ENCODE measurements at regions not wholly inside any gene's neighbourhood (a gene's known extent, or its start where the extent isn't known, plus 50 kb on each side); places are given as distances from the start of the nearest gene placed in this dataset.

DNA sequence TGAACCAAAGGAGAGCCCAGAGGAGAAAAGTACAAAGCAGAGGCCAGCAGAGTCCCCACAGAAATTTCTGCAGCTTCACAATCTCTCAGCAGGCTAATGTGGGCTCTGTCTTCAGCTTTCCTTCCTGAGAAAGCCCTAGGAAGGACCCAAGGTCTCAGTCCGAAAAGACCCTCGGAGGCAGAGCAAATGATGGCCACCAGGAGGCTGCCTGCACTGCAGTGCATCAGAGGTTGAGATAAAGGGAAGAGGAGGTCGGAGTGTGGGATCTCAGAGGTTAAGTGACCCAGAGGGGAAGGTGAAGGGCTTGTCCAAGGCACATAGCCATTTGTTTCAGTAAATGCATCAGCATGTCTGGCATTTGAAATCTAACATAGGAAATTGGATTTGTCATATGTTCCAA lies 299.1 kb upstream of the SLC14A2 start:
- ATAC-seq (peak; percentile 28; the same call in 1 of the 3 replicates), DNase-seq (ENCODE audit: low spot score) (no peak), FAIRE-seq (no peak)
- Histone ChIP-seq H3K79me2 (ENCODE audit: insufficient read depth, low read length) (no peaks in the 10 kb centered on the region), H3K27me3 (ENCODE audit: control insufficient read depth in 1 of 2, insufficient read depth in 2 of 2, low read length in 2 of 2) (no peaks in the 10 kb centered on the region; a peak in 1 of 5 replicates), H3K4me2 (ENCODE audit: low read depth, low read length) (no peak overlapping the region), H4K20me1 (ENCODE audit: insufficient read depth, low read length) (0 out of 2 replicates have a peak, but pooled peaks cover 3% of the 10 kb centered on the region), H3K27ac (ENCODE audit: extremely low read length, insufficient read depth, low read length) (no peak overlapping the region), H2AFZ (ENCODE audit: low read length) (no peak overlapping the region), H3K4me3 (replicated peaks in 1 of 3; ENCODE audit: insufficient read depth in 1 of 3, low read depth in 2 of 3, low read length in 3 of 3) (no peak overlapping the region), H3K9ac (ENCODE audit: insufficient read depth, low read depth, low read length) (no peak overlapping the region), H3K4me1 (ENCODE audit: insufficient read depth, low read length) (no peaks in the 10 kb centered on the region), H3K36me3 (replicated peaks in 1 of 2; ENCODE audit: control insufficient read depth in 1 of 2, insufficient read depth in 2 of 2, low read length in 2 of 2) (no peaks in the 10 kb centered on the region), H3K9me3 (ENCODE audit: low read length) (no peaks in the 10 kb centered on the region)
- BruUV-seq (replicated peaks) = no TSS peak
- 0% methylated on average over 3 of the region's 3 CpGs for WGBS (ENCODE audit: low lambda C conversion rate)
- no peak for TF ChIP-seq ZNF253 (CRISPR knock-in tag; IDR thresholded peaks at IDR 0.05; ENCODE audit: borderline replicate concordance)
- no peak for TF ChIP-seq PAF1 (CRISPR knock-in tag; IDR thresholded peaks at IDR 0.05)
- no peak for TF ChIP-seq ZMAT3 (CRISPR knock-in tag; conservative IDR thresholded peaks at IDR 0.05)
- TF ChIP-seq KAT7 (CRISPR knock-in tag; IDR thresholded peaks at IDR 0.05; ENCODE audit: borderline replicate concordance) = no peak
- no peak for TF ChIP-seq ETV6 (CRISPR knock-in tag; conservative IDR thresholded peaks at IDR 0.05)
- TF ChIP-seq, protein P1, sequence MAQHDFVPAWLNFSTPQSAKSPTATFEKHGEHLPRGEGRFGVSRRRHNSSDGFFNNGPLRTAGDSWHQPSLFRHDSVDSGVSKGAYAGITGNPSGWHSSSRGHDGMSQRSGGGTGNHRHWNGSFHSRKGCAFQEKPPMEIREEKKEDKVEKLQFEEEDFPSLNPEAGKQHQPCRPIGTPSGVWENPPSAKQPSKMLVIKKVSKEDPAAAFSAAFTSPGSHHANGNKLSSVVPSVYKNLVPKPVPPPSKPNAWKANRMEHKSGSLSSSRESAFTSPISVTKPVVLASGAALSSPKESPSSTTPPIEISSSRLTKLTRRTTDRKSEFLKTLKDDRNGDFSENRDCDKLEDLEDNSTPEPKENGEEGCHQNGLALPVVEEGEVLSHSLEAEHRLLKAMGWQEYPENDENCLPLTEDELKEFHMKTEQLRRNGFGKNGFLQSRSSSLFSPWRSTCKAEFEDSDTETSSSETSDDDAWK (CRISPR knock-in tag; IDR thresholded peaks at IDR 0.05) = no peak
- no peak for TF ChIP-seq DNMT1 (CRISPR knock-in tag; IDR thresholded peaks at IDR 0.05)
- no peak for TF ChIP-seq MAFF (IDR thresholded peaks at IDR 0.05; ENCODE audit: low read depth, low read length)
- no peak for TF ChIP-seq ZFP82 (CRISPR knock-in tag; IDR thresholded peaks at IDR 0.05; ENCODE audit: borderline replicate concordance)
- TF ChIP-seq, protein P2, sequence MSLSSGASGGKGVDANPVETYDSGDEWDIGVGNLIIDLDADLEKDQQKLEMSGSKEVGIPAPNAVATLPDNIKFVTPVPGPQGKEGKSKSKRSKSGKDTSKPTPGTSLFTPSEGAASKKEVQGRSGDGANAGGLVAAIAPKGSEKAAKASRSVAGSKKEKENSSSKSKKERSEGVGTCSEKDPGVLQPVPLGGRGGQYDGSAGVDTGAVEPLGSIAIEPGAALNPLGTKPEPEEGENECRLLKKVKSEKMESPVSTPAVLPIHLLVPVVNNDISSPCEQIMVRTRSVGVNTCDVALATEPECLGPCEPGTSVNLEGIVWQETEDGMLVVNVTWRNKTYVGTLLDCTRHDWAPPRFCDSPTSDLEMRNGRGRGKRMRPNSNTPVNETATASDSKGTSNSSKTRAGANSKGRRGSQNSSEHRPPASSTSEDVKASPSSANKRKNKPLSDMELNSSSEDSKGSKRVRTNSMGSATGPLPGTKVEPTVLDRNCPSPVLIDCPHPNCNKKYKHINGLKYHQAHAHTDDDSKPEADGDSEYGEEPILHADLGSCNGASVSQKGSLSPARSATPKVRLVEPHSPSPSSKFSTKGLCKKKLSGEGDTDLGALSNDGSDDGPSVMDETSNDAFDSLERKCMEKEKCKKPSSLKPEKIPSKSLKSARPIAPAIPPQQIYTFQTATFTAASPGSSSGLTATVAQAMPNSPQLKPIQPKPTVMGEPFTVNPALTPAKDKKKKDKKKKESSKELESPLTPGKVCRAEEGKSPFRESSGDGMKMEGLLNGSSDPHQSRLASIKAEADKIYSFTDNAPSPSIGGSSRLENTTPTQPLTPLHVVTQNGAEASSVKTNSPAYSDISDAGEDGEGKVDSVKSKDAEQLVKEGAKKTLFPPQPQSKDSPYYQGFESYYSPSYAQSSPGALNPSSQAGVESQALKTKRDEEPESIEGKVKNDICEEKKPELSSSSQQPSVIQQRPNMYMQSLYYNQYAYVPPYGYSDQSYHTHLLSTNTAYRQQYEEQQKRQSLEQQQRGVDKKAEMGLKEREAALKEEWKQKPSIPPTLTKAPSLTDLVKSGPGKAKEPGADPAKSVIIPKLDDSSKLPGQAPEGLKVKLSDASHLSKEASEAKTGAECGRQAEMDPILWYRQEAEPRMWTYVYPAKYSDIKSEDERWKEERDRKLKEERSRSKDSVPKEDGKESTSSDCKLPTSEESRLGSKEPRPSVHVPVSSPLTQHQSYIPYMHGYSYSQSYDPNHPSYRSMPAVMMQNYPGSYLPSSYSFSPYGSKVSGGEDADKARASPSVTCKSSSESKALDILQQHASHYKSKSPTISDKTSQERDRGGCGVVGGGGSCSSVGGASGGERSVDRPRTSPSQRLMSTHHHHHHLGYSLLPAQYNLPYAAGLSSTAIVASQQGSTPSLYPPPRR (CRISPR knock-in tag; IDR thresholded peaks at IDR 0.05; ENCODE audit: borderline replicate concordance) = no peak
- TF ChIP-seq, protein P3, sequence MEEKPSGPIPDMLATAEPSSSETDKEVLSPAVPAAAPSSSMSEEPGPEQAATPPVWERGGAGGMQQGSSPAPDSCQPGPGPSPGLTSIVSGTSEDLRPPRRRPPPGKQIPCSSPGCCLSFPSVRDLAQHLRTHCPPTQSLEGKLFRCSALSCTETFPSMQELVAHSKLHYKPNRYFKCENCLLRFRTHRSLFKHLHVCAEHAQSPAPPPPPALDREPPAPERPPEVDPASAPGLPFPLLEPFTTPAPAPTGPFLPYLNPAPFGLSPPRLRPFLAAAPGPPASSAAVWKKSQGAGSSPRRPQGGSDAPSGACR (CRISPR knock-in tag; IDR thresholded peaks at IDR 0.05) = no peak
- no peak for TF ChIP-seq RAD21 (CRISPR knock-in tag; IDR thresholded peaks at IDR 0.05)
- TF ChIP-seq, protein P4, sequence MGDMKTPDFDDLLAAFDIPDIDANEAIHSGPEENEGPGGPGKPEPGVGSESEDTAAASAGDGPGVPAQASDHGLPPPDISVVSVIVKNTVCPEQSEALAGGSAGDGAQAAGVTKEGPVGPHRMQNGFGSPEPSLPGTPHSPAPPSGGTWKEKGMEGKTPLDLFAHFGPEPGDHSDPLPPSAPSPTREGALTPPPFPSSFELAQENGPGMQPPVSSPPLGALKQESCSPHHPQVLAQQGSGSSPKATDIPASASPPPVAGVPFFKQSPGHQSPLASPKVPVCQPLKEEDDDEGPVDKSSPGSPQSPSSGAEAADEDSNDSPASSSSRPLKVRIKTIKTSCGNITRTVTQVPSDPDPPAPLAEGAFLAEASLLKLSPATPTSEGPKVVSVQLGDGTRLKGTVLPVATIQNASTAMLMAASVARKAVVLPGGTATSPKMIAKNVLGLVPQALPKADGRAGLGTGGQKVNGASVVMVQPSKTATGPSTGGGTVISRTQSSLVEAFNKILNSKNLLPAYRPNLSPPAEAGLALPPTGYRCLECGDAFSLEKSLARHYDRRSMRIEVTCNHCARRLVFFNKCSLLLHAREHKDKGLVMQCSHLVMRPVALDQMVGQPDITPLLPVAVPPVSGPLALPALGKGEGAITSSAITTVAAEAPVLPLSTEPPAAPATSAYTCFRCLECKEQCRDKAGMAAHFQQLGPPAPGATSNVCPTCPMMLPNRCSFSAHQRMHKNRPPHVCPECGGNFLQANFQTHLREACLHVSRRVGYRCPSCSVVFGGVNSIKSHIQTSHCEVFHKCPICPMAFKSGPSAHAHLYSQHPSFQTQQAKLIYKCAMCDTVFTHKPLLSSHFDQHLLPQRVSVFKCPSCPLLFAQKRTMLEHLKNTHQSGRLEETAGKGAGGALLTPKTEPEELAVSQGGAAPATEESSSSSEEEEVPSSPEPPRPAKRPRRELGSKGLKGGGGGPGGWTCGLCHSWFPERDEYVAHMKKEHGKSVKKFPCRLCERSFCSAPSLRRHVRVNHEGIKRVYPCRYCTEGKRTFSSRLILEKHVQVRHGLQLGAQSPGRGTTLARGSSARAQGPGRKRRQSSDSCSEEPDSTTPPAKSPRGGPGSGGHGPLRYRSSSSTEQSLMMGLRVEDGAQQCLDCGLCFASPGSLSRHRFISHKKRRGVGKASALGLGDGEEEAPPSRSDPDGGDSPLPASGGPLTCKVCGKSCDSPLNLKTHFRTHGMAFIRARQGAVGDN (CRISPR knock-in tag; IDR thresholded peaks at IDR 0.05) = no peak
- in situ Hi-C loops (cut with HindIII; ENCODE audit: extremely low pct_ligation_motif_present, low pct_unique_long_range_greater_than_20kb) = no loop called here
- intact Hi-C loops (cut with micrococcal nuclease; ENCODE audit: unreplicated experiment) = no loop called here
- ChIA-PET POLR2A (no interaction called here), CTCF (ENCODE audit: low intra/inter-chr PET ratio, low total read pairs) (no interaction called here)
